ENCODE measurements at regions not wholly inside any gene's neighbourhood (a gene's known extent, or its start where the extent isn't known, plus 50 kb on each side); places are given as distances from the start of the nearest gene placed in this dataset.

DNA sequence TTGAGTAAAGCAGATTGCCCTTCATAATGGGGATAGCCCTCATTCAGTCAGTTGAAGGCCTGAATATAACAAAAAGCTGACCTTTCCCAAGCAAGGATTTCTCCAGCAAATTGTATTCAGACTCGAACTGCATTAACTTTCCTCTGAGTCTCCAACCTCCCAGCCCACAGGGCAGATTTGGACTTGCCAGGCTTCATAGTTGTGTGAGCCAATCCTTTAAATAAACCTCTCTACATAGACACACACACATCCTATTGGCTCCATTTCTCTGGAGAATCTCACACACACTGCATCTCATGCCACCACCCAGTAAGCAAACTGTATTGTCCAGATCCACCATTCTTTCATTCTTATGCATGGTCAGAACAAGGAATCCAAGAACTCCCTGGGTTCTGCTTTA is 225.1 kb downstream of the MPDZ start:
- Histone ChIP-seq H3K27ac (ENCODE audit: low read depth, low read length) (no peak overlapping the region), H3K36me3 (ENCODE audit: insufficient read depth, low read length) (no peaks in the 10 kb centered on the region)

More for the DNA sequence above, 225.1 kb downstream of the MPDZ start:
- H2AFZ ChIP-seq (ENCODE audit: low read length, unreplicated experiment): no peak overlapping the region
- H3K4me3 ChIP-seq (ENCODE audit: low read depth, low read length): no peak overlapping the region
- 0 out of 2 replicates have a peak, but pooled peaks cover 5% of the 10 kb centered on the region for H3K27me3 ChIP-seq (ENCODE audit: insufficient read depth, low read length)
- H3K4me1 ChIP-seq (ENCODE audit: control insufficient read depth, insufficient read depth, low read length, unreplicated experiment): no peaks in the 10 kb centered on the region
- H3K79me2 ChIP-seq (ENCODE audit: control insufficient read depth, insufficient read depth, low read length, unreplicated experiment): no peaks in the 10 kb centered on the region
